SHP77 (cell line): ENCODE measurements at regions not wholly inside any gene's neighbourhood (a gene's known extent, or its start where the extent isn't known, plus 50 kb on each side); places are given as distances from the start of the nearest gene placed in this dataset.

Source experiments
- DNase-seq, 2 experiments: peaks; one replicate each; lab custom pipeline; 2025; lab: John Stamatoyannopoulos, UW

GRCh38 chr5:68711293-68712200 lies 382.3 kb upstream of the SLC30A5 start:
- no peak for DNase-seq

DNA sequence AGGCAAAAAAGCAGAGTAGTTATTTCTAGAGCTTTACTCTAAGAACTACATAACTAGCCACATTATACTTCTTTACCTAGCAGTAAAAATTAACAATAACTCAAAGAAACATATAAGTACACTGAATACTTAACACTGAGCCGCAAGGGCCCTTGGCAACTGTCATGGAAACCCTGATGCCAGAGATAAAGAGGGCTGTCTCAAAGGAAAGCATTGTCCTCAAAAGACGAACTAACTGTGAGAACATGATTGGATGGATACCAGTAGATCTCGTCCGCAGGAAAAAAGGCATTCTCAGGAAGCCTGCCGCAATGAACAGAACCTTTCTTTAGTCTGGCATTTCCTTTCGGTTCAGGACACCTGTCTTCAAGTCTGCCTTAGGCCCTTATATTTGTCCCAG lies 379.0 kb upstream of the SLC30A5 start:
- DNase-seq: no peak

DNA sequence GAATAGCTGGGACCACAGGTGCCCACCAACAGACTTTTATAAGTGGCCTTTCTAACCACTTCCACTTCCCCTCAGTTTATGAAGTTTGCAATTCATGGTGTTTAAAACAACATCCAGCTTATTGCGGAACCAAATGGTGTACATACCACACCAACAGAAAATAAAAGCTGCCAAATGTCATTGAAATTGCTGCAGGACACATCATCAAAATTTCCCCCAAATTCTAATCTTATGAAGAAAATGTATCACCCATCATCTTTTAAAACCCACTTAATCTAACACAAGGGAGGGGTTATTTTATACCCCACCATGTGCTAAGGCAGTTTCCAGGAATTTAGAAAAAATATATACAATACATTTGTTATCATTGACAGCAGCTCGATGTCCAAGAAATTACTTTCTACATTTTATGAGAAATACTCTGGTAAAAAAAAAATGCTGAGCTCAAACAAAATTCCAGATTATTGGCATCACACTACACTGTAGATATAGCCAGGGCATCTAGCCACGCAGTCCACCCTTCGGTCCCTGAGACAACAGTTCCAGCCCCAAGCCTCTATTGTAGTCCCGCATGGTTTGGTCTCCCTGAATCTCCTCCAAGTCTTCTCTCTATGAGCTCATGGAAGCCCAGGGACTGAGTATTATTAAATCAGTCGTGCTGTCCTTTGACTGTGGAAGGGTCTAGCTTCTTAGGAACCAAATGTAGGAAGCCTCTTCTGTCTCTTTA lies 372.8 kb upstream of the SLC30A5 start:
- no peak for DNase-seq

DNA sequence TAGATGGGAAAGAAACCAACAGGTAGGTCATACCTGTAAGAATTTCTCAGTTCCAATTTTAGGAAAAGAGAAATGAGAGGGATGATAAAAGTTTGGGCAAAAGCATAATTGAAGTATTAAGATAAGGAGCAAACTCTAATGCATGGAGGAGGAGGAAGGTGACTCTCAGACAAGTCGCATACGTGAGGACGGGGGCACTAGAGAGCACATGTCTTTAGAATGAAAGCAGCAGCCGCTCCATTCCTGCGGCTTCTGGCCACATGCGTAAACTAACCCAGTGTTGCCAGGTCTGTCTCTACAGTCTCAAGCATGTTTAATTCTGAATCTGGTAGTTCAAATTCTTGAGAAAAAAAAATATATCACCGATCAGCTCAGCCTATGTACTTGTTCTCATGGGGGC lies 371.5 kb upstream of the SLC30A5 start:
- no peak for DNase-seq

DNA sequence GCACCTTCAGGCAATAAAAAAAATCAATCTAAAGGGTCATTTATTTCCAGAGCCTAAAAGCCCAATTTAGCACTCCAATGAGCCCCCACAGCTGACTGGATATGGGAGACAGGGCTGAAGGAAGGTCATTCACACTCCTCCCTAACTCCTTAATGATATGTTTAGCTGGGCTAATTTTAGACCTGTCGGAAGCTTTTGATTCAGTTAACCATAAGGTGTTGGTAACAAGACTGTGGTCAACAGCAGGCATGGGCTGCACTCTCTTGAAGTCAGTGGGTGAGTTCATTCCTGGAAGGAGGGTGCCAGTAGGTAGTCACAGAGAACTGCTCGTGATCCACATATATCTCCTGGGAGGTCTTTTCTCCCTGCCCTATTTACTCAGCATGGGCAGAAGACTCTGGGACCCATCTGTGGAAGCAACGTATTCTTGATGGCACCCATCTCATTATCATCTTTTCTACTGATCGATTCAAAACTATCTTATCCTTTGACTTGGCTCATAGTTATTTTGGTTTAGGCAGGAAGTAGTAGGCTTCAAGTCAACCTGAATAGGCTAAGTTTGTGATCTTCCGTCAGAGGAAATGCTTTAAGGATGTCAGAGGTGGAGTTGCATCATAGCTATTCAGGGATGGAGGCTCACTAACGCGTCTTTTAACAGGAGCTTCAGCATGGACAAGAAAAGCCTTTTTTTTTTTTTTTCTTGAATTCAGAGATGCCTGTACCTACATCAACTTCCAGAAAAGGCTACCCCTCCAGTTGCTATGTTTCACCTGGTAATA lies 367.7 kb upstream of the SLC30A5 start:
- no peak for DNase-seq

DNA sequence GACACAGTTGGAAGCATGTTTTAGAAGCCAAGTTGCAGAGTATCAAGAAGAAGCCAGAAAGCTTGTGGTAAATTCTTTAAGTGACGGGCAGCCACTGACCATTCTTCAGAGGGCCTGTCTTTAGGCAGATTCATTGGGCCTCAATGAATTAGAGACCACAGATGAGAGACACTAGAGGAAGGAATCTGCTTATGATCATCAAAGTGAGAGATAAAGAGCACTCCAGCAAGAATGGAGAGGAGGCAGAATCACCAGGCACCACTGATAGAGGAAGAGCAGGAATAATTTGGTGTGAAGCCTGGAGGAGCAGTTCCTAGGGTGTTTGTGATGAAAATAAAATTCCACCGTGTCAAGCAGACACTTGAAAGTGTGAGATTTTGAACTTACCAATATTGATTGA lies 365.9 kb upstream of the SLC30A5 start:
- DNase-seq: no peak

DNA sequence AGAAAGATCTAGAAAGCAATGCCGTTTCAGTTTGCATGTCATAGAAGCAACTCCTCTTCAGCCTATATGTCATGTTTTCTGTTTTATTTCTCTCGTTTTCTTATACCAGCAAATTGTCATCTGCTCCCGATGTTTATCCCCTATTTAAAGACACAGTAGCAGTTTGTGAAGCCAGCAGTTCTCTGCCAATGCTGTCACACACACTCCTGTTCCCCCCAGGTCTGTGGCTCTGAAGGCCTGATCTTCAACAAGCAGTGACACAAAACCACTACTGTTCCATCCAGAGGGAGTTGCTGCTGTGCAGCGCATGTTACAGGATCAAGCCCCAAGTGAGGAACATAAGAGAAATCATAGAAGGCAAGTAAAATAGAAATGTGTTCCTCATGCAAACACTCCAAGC lies 364.1 kb upstream of the SLC30A5 start:
- no peak for DNase-seq

- DNase-seq: peak; percentile 49 to 54
Observed at GRCh38 chr5:68730220-68730978, 363.4 kb upstream of the SLC30A5 start.

- DNase-seq: no peak
Observed at GRCh38 chr5:68730979-68731654, 362.7 kb upstream of the SLC30A5 start.

GRCh38 chr5:68732251-68732650 lies 361.6 kb upstream of the SLC30A5 start:
- no peak for DNase-seq

GRCh38 chr5:68734781-68735180 lies 359.0 kb upstream of the SLC30A5 start:
- no peak for DNase-seq

DNA sequence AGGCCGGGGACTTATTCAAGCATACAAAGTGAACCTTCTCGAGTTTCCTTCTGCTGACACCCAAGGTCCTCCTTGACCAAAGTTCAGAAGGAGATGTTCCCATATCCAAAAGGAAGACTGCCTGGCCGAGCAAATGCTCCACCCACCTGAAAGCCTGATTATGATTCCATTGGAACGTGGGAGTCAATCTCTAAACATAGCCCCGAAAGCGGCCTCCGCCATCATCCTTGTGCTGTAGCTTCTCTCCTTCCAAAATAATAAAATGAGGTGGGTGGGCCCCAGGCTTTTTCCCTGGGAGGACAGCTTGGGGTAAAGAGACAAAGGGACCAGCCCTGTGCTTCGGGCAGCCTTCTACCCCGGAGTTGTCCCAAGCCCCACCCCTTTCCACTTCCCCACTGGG lies 355.6 kb upstream of the SLC30A5 start:
- DNase-seq: no peak

- DNase-seq: no peak
Observed at GRCh38 chr5:68738841-68739240, 355.0 kb upstream of the SLC30A5 start.

DNA sequence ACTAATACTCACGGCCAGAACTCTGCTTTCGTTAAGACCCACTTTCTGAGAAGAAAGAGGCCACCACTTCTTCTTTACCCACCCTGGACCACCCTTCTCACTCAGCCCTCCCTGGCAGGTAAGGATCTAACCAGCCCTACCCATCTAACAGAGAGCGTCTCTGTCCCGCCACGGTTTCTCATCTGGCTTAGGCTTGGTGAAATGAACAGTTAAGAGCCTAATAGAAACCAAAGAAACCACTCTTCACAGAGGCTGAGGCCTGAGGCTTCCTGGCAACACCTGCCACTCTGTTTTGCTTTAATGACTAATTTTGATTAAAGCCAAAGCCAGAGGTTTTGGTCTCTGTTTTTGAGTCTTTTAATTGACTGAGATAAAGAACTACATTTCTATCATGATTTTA lies 354.1 kb upstream of the SLC30A5 start:
- no peak for DNase-seq

DNA sequence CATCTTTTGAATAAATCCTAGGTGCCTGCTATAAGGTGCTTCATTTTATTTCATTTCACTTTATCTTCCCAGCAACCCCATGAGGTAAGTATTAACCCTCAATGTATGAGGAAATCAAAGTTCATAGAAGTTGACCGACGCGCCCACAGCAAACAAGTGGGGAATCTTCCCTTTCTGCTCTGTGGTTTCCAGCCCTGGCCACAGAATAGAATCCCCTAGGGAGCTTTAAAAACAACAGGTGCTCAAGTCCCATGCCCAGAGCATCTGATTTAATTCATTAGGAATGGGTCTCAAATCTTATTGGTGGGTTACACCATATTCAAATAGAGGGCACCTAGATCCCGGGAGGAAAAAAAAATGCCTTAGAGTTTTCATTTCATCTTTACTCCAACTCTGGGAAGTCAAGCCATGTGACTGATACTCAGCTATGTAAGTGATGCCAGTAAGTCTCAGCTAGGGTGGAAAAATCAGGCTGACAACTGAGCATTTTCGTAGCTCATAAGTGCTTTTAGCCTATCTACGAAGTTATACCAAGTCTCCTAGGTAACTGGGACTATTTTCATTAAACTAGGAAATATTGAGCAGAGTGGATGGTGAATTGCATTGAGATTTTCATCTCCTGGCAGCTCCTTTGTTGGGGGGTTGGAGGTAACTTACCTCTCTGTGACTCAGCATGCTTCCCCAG lies 353.4 kb upstream of the SLC30A5 start:
- no peak for DNase-seq

- DNase-seq: no peak
Observed at GRCh38 chr5:68744206-68744605, 349.6 kb upstream of the SLC30A5 start.

- DNase-seq: no peak
Observed at GRCh38 chr5:68745448-68745847, 348.4 kb upstream of the SLC30A5 start.

- DNase-seq: no peak
Observed at GRCh38 chr5:68746220-68746619, 347.6 kb upstream of the SLC30A5 start.

DNA sequence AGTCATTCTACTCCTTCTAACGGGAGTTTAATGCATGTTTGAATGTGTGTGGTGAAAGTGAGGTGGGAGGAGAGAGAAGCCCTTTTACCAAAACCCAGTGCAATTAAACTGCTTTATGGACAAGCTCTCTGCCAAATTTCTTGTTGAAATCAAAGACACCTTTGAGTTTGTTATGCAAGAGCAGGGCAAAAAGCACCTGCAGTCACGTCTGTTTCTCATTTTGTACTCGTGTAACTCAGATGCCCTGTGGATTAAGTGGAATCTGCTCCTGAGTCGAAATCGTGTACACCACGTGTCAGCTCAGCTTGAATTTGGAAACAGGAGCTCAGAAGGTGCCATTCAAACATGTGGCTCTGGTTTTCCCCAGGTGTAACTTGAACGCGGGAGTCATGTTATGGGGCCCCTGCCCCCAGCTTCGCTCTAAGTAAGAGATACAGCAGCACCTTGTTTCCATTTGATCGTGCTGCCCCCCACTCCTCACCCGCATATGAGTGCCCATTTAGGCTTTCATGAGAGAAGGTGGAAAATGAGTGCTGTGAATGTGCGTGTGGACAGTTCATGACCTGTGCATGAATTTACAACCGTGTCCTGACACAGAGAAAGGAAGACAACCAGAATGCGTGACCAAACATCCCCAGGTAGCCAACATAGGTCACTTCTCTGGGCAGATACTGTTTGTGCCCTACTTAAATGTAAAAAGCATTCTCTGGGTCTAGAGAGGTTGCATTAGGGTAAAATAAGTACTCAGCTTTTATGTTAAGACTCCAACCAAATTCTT lies 347.0 kb upstream of the SLC30A5 start:
- no peak for DNase-seq

DNA sequence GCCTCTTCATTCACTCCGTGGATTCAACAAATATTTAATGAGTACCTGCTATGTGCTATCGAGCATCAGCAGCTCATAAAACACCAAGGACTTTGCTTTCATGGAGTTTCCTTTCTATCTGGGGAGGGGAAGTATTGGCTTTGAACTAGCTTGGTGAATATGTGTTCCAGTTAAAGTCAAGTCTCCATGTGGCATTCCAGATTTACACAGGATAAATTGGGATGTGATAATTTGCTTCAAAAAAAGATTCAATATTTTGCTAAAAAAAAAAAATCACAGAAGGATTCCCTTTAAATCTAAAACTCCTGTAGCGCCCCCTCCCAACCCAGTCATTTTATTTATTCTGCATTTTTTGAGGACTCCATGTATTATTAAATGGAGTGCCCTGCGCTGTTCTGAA lies 346.3 kb upstream of the SLC30A5 start:
- no peak for DNase-seq
